DND-41 (cell line): ENCODE measurements at regions not wholly inside any gene's neighbourhood (a gene's known extent, or its start where the extent isn't known, plus 50 kb on each side); places are given as distances from the start of the nearest gene placed in this dataset.

Source experiments
- ATAC-seq: fragments of 200-7000 bp; cut with Tn5 transposase; 3 replicates; pipeline ENCODE4 v1.9.1; 2021; ENCODE audit warnings: low read depth; ENCODE audit not compliant: insufficient read depth
- DNase-seq: peaks from one replicate; pipeline ENCODE4 v3.0.0-alpha.2; 2020
- H2AFZ ChIP-seq: 2 replicates; pipeline ENCODE4 v1.6.0; 2012; ENCODE audit warnings: low read depth, low read length
- H3K27ac ChIP-seq: 2 replicates; pipeline ENCODE4 v1.5.1; 2012; ENCODE audit warnings: low read length, inconsistent platforms
- H3K27me3 ChIP-seq: fragments of 200-600 bp; sonication (generic); 2 replicates; pipeline ENCODE4 v1.6.0; 2012; ENCODE audit warnings: low read length, mild to moderate bottlenecking, inconsistent platforms; ENCODE audit not compliant: insufficient read depth, poor library complexity
- H3K36me3 ChIP-seq: 2 replicates; pipeline ENCODE4 v1.5.1; 2012; ENCODE audit warnings: low read length, inconsistent platforms; ENCODE audit not compliant: insufficient read depth
- H3K4me1 ChIP-seq: 2 replicates; pipeline ENCODE4 v1.5.1; 2012; ENCODE audit warnings: mild to moderate bottlenecking, low read length; ENCODE audit not compliant: insufficient read depth
- H3K4me2 ChIP-seq: 2 replicates; pipeline ENCODE4 v1.6.0; 2012; ENCODE audit warnings: mild to moderate bottlenecking, moderate library complexity, low read length, inconsistent platforms; ENCODE audit not compliant: insufficient read depth
- H3K4me3 ChIP-seq, 2 experiments: fragments of 200-600 bp in 1 of 2; shearing (Covaris generic) in 1 of 2; 2 replicates each; pipeline ENCODE4 v1.5.1; 2012 to 2016; ENCODE audit warnings: inconsistent platforms in 2 of 2, low read length in 2 of 2, mild to moderate bottlenecking in 2 of 2, low read depth in 1 of 2, moderate library complexity in 1 of 2
- H3K79me2 ChIP-seq: 2 replicates; pipeline ENCODE4 v1.6.0; 2012; ENCODE audit warnings: low read length, inconsistent platforms; ENCODE audit not compliant: insufficient read depth
- H3K9ac ChIP-seq: 2 replicates; pipeline ENCODE4 v1.6.0; 2012; ENCODE audit warnings: low read depth, mild to moderate bottlenecking, inconsistent platforms, low read length, moderate library complexity
- H3K9me3 ChIP-seq: 2 replicates; pipeline ENCODE4 v1.5.1; 2012; ENCODE audit warnings: low read length, moderate library complexity, mild to moderate bottlenecking, inconsistent platforms; ENCODE audit not compliant: insufficient read depth, severe bottlenecking
- H4K20me1 ChIP-seq: 2 replicates; pipeline ENCODE4 v1.6.0; 2012; ENCODE audit warnings: low read length; ENCODE audit not compliant: insufficient read depth
- EZH2 ChIP-seq: IDR thresholded peaks from 3 replicates; pipeline ENCODE4 v1.6.1; 2012; ENCODE audit warnings: borderline replicate concordance, low read depth, mild to moderate bottlenecking, moderate library complexity, low read length, inconsistent platforms; ENCODE audit not compliant: severe bottlenecking
- TF ChIP-seq, protein P1 (sequence below): IDR thresholded peaks from 2 replicates; pipeline ENCODE4 v1.5.1; 2012; ENCODE audit warnings: borderline replicate concordance, low read length, moderate library complexity, mild to moderate bottlenecking; ENCODE audit not compliant: poor library complexity, severe bottlenecking; ENCODE audit errors: extremely low read depth

DNA sequence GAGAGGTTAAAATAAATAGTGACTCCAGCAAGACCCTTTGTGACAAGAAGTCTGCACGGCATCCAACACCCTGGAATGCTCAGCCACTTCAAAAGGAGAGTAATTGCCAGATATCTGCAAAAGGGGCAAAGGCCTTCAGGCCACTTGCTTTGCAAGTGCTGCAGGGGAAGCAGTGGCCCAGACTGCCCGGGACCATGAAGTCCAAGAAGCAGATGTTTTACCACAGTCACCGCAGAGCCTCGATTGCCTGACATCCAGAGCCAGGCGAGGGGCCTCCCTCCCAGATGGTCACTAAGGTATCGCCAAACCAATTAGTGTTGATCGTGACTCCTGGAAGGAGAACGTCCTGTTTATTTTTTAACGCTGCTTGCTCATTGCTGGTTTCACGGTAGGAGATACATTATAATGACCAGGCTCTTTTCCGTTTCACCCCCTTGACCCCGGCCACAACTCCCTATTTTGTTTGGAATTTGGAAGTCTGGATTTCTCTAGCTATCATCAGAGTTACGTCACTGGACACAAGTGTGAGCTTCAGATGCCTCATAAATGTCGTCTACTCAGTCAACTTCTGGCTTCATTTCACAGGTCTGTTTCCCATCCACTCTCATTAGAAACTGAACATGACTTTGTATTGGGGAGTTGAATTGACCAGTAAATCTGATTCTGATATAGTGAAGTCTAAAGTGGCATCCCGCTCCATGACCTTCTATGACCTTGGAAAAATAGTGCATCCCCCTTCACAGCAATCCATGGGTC, 276.2 kb downstream of the WDR11 start:
- Histone ChIP-seq H4K20me1 (no peaks in the 10 kb centered on the region), H3K4me2 (no peak overlapping the region), H3K36me3 (no peaks in the 10 kb centered on the region), H3K4me3 (no peak overlapping the region), H3K27me3 (peaks cover 3% of the 10 kb centered on the region), H3K4me1 (no peaks in the 10 kb centered on the region), H3K9ac (no peak overlapping the region), H3K79me2 (no peaks in the 10 kb centered on the region), H2AFZ (no peak overlapping the region), H3K9me3 (no peaks in the 10 kb centered on the region), H3K27ac (no peak overlapping the region)
- DNase-seq (no peak), ATAC-seq (no peak)
- no peak for TF ChIP-seq EZH2
- TF ChIP-seq, protein P1, sequence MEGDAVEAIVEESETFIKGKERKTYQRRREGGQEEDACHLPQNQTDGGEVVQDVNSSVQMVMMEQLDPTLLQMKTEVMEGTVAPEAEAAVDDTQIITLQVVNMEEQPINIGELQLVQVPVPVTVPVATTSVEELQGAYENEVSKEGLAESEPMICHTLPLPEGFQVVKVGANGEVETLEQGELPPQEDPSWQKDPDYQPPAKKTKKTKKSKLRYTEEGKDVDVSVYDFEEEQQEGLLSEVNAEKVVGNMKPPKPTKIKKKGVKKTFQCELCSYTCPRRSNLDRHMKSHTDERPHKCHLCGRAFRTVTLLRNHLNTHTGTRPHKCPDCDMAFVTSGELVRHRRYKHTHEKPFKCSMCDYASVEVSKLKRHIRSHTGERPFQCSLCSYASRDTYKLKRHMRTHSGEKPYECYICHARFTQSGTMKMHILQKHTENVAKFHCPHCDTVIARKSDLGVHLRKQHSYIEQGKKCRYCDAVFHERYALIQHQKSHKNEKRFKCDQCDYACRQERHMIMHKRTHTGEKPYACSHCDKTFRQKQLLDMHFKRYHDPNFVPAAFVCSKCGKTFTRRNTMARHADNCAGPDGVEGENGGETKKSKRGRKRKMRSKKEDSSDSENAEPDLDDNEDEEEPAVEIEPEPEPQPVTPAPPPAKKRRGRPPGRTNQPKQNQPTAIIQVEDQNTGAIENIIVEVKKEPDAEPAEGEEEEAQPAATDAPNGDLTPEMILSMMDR: no peak

DNA sequence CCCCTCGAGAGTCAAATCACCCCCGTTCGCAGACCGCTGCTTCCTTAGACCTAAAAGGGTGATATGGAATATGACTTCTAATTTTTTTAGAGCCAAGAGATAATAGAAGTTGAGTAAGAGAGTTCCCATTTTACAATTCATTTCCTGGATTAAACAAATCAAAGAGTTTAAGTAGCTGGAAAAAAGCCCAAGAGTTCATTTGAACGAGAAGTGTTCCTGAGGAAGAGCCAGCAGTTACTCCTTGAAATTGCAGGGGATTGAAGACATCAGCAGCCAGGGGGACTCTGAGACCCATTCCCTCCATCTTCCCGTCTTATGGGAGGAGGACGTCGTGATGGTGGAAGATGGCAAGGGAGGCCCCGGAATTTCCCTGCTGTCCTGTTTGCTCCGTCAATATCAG, 277.0 kb downstream of the WDR11 start:
- H3K36me3 ChIP-seq: no peaks in the 10 kb centered on the region
- no peak for ATAC-seq
- no peaks in the 10 kb centered on the region for H3K9me3 ChIP-seq
- no peaks in the 10 kb centered on the region for H3K4me1 ChIP-seq
- no peak overlapping the region for H3K4me3 ChIP-seq
- no peaks in the 10 kb centered on the region for H4K20me1 ChIP-seq
- peaks cover 3% of the 10 kb centered on the region for H3K27me3 ChIP-seq
- DNase-seq: no peak
- no peak overlapping the region for H3K27ac ChIP-seq
- TF ChIP-seq EZH2: no peak
- TF ChIP-seq, protein P1: no peak
- H3K79me2 ChIP-seq: no peaks in the 10 kb centered on the region
- H2AFZ ChIP-seq: no peak overlapping the region
- no peak overlapping the region for H3K9ac ChIP-seq
- H3K4me2 ChIP-seq: no peak overlapping the region

DNA sequence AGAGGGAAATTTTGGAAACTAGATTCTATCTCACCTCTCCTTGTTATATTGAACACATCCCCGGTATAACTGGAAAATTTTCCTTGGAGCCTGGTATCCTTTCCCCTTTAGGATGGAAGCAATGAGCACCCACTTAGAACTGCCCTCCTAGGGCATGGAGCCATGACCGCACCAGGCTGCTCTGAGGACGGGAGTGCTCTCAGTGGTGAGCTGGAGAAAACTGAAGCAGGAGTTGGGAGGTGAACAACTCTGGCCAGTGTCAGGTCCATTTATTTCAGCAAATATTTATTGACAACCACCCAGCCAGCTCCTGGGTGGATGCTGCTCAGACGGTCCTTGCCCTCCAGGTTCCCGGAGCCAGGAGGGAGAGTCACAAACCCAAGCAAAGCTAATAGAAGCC, 278.1 kb downstream of the WDR11 start:
- Histone ChIP-seq H3K4me3 (no peak overlapping the region), H3K27me3 (peaks cover 3% of the 10 kb centered on the region), H3K9ac (no peak overlapping the region), H3K36me3 (no peaks in the 10 kb centered on the region), H4K20me1 (no peaks in the 10 kb centered on the region), H2AFZ (no peak overlapping the region), H3K4me1 (no peaks in the 10 kb centered on the region), H3K79me2 (no peaks in the 10 kb centered on the region), H3K4me2 (no peak overlapping the region), H3K27ac (no peak overlapping the region), H3K9me3 (no peaks in the 10 kb centered on the region)
- no peak for DNase-seq
- TF ChIP-seq, protein P1: no peak
- TF ChIP-seq EZH2: no peak
- no peak for ATAC-seq

DNA sequence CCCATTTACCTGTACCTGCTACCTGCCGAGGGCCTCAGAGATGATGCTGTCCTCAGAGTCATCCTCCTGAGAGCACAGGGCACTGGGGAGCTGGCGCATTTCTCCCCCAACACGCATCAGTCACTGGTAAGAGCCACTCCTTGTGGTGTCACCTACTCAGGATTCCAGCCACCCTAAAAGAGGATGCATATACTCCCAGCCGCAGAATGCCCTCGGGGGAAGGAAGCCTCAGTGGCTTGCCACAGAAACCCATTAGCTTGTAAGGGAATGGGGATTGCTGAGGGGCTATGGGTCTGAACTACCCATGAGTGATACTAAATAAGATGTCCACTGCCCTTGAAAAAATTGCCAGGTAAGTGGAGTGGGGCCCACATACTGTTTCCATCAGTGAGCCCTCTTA, 279.2 kb downstream of the WDR11 start:
- Histone ChIP-seq H3K27me3 (peaks cover 3% of the 10 kb centered on the region), H4K20me1 (no peaks in the 10 kb centered on the region), H3K9ac (no peak overlapping the region), H3K4me1 (no peaks in the 10 kb centered on the region), H3K4me2 (no peak overlapping the region), H3K4me3 (no peak overlapping the region), H3K27ac (no peak overlapping the region), H3K9me3 (no peaks in the 10 kb centered on the region), H3K36me3 (no peaks in the 10 kb centered on the region), H2AFZ (no peak overlapping the region), H3K79me2 (no peaks in the 10 kb centered on the region)
- DNase-seq (no peak), ATAC-seq (no peak)
- no peak for TF ChIP-seq EZH2
- TF ChIP-seq, protein P1: no peak
